Activated B cell treated with CpG ODN at 0.5 μM for 24 hours (primary cell): ENCODE measurements at regions not wholly inside any gene's neighbourhood (a gene's known extent, or its start where the extent isn't known, plus 50 kb on each side); places are given as distances from the start of the nearest gene placed in this dataset.

Experiments
- ATAC-seq: fragments of 200-7000 bp; cut with Tn5 transposase; one replicate; pipeline ENCODE4 v1.10.0; 2021; ENCODE audit warnings: low read depth, mild to moderate bottlenecking, moderate library complexity
- CTCF ChIA-PET: fragments of 350-600 bp; sonication (Branson Sonifier 250); formaldehyde crosslinking; loops from one replicate; lab custom pipeline; 2021; ENCODE audit warnings: antibody characterized with exemption; lab: Charles Lee
- POLR2A ChIA-PET: fragments of 350-600 bp; sonication (Branson Sonifier 250); formaldehyde crosslinking; loops from one replicate; lab custom pipeline; 2021; ENCODE audit warnings: antibody characterized with exemption; lab: Charles Lee
- DNase-seq: peaks from one replicate; pipeline ENCODE4 v3.0.0; 2022
- H3K27ac Mint-ChIP-seq: one replicate; pipeline ENCODE4 v1.8.0; 2020; ENCODE audit warnings: mixed read lengths
- H3K27me3 Mint-ChIP-seq: one replicate; pipeline ENCODE4 v1.8.0; 2021; ENCODE audit warnings: mixed read lengths
- H3K36me3 Mint-ChIP-seq: one replicate; pipeline ENCODE4 v1.8.0; 2021; ENCODE audit warnings: low read depth, mixed read lengths
- H3K4me1 Mint-ChIP-seq: one replicate; pipeline ENCODE4 v1.8.0; 2021; ENCODE audit warnings: mixed read lengths
- H3K4me3 Mint-ChIP-seq: one replicate; pipeline ENCODE4 v1.8.0; 2020; ENCODE audit warnings: mild to moderate bottlenecking, mixed read lengths
- H3K9me3 Mint-ChIP-seq: one replicate; pipeline ENCODE4 v1.8.0; 2020; ENCODE audit warnings: mixed read lengths
- intact Hi-C: fragments of 100-400 bp; cut with micrococcal nuclease; formaldehyde crosslinking; loops from one replicate; pipeline ENCODE4 v1.15.1; 2024
- TF ChIP-seq, protein P1 (sequence below): fragments of 200-600 bp; IDR thresholded peaks from one replicate; pipeline ENCODE4 v1.8.0; 2022; ENCODE audit warnings: antibody characterized with exemption, mild to moderate bottlenecking

DNA sequence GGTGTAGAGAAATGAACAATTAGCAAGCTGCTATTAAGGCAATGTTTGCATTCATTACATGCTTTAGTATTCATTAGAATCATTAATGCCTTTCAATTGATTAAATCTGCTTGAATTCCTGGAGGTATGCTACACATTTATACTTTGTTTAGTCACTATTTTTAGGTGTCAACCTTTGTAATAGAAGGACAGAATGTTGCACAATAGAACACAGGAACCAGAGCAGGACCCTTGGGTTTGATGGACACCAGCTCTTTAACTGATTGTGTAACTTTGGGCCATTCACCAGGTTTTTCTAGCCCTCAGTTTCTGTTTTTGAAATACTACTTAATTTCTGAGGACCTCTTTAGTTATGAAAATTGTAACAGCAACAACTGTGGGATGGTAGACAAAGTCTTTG, 317.6 kb upstream of the UMPS start:
- TF ChIP-seq, protein P1, sequence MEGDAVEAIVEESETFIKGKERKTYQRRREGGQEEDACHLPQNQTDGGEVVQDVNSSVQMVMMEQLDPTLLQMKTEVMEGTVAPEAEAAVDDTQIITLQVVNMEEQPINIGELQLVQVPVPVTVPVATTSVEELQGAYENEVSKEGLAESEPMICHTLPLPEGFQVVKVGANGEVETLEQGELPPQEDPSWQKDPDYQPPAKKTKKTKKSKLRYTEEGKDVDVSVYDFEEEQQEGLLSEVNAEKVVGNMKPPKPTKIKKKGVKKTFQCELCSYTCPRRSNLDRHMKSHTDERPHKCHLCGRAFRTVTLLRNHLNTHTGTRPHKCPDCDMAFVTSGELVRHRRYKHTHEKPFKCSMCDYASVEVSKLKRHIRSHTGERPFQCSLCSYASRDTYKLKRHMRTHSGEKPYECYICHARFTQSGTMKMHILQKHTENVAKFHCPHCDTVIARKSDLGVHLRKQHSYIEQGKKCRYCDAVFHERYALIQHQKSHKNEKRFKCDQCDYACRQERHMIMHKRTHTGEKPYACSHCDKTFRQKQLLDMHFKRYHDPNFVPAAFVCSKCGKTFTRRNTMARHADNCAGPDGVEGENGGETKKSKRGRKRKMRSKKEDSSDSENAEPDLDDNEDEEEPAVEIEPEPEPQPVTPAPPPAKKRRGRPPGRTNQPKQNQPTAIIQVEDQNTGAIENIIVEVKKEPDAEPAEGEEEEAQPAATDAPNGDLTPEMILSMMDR, result no peak
- intact Hi-C loops, result no loop called here
- Mint-ChIP-seq H3K27ac (no peak overlapping the region), H3K4me3 (no peak overlapping the region), H3K4me1 (no peaks in the 10 kb centered on the region), H3K36me3 (no peaks in the 10 kb centered on the region), H3K27me3 (peaks cover 6% of the 10 kb centered on the region), H3K9me3 (no peaks in the 10 kb centered on the region)
- DNase-seq, result no peak
- ATAC-seq, result no peak
- POLR2A ChIA-PET, result no interaction called here
- CTCF ChIA-PET, result no interaction called here

DNA sequence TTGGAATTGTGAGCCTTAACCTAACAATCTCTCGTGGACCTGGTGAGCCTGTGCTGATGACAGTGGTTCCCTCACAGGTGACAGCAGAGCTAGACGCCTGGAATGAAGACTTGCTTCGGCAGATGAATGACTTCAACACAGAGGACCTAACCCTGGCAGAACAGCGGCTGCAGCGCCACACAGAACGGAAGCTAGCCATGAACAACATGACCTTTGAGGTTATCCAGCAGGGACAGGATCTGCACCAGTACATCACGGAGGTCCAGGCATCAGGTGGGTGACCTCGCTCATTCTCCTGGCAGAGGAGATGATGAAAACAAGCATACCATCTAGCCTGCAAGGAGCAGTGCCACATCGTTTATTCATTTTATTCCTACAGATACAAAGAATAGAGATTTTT, 316.9 kb upstream of the UMPS start:
- no peak overlapping the region for H3K27ac Mint-ChIP-seq
- no peaks in the 10 kb centered on the region for H3K9me3 Mint-ChIP-seq
- TF ChIP-seq, protein P1, result no peak
- no peak for ATAC-seq
- intact Hi-C loops, result no loop called here
- ChIA-PET POLR2A (no interaction called here), CTCF (no interaction called here)
- H3K27me3 Mint-ChIP-seq, result peaks cover 4% of the 10 kb centered on the region
- no peaks in the 10 kb centered on the region for H3K36me3 Mint-ChIP-seq
- H3K4me1 Mint-ChIP-seq, result no peaks in the 10 kb centered on the region
- DNase-seq, result no peak
- H3K4me3 Mint-ChIP-seq, result no peak overlapping the region

DNA sequence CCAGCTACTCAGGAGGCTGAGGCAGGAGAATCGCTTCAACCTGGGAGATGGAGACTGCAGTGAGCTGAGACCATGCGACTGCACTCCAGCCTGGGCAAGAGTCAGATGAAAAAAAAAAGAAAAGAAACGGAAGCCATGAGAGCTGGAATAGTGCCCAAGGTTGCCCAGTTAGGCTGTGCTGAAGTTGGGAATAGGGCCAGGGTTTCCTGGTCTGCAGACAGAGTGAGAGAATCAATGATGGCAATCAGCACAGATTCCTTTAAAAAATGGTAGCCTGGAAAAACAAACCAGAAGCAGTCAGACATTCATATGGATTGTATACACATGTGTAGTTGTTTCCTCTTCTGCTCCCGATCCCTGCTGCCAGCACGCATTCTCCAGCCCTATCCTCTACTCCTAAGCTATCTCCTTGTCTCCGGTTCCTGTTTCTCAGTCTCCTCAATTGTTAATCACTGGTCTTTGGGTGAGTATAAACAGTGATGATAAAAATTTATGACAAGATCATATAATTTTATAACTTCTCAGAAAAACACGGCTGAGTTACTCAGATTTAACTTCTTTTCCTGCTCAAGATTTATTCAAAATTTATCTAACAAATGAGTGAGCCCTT, 316.2 kb upstream of the UMPS start:
- Mint-ChIP-seq H3K4me3 (no peak overlapping the region), H3K27ac (no peak overlapping the region), H3K9me3 (no peaks in the 10 kb centered on the region), H3K36me3 (no peaks in the 10 kb centered on the region), H3K4me1 (no peaks in the 10 kb centered on the region), H3K27me3 (peaks cover 2% of the 10 kb centered on the region)
- ATAC-seq (no peak), DNase-seq (no peak)
- TF ChIP-seq, protein P1, result no peak
- CTCF ChIA-PET, result no interaction called here
- intact Hi-C loops, result no loop called here
- POLR2A ChIA-PET, result no interaction called here

DNA sequence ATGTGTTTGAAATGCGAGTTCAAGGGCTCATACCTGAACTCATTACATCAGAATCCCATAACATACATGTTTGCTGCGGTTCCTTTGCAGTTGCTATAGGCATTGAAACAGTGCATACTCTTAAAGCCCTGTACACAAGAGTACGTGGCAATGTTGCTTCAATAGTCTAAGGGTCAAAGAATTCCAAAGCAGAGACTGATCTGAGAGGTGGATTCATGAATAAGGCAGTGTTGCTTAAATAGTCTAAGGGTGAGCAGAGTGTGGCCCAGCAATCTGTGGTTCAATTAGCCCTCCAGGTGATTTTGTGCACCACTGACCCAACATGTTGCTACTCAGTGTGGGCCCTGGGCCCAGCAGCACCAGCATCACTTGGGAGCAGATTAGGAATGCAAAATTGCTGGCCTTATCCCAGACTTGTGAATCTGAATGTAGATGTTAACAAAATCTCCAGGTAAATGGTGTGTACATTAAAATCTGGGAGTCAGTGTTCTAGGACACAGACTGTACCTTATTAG, 314.7 kb upstream of the UMPS start:
- H3K36me3 Mint-ChIP-seq, result no peaks in the 10 kb centered on the region
- no peak for DNase-seq
- H3K9me3 Mint-ChIP-seq, result no peaks in the 10 kb centered on the region
- peaks cover 2% of the 10 kb centered on the region for H3K27me3 Mint-ChIP-seq
- H3K4me1 Mint-ChIP-seq, result no peaks in the 10 kb centered on the region
- TF ChIP-seq, protein P1, result no peak
- CTCF ChIA-PET, result no interaction called here
- intact Hi-C loops, result no loop called here
- POLR2A ChIA-PET, result no interaction called here
- no peak overlapping the region for H3K27ac Mint-ChIP-seq
- ATAC-seq, result no peak
- no peak overlapping the region for H3K4me3 Mint-ChIP-seq

DNA sequence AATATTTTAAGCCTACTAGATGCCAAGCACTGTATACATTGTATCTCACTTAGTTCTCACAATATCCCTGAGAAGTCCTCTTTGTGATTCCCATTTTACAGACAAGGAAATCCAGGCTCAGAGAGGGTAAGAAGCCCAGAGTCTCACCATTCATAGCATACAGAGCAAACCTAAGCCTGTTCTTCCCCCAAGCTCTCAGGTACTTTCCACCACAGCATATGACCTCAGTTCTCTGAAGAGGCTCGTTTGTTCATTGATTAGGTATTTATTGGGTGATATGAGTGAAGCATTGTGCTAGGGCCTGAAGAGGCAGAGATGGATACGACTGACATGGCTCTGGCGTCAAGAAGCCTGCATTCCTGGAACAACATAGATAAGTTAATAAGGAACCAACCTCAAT, 310.9 kb upstream of the UMPS start:
- H3K9me3 Mint-ChIP-seq, result no peaks in the 10 kb centered on the region
- H3K36me3 Mint-ChIP-seq, result no peaks in the 10 kb centered on the region
- no peaks in the 10 kb centered on the region for H3K4me1 Mint-ChIP-seq
- CTCF ChIA-PET, result no interaction called here
- no peak overlapping the region for H3K4me3 Mint-ChIP-seq
- H3K27ac Mint-ChIP-seq, result no peak overlapping the region
- H3K27me3 Mint-ChIP-seq, result no peaks in the 10 kb centered on the region
- DNase-seq (no peak), ATAC-seq (no peak)
- TF ChIP-seq, protein P1, result no peak
- intact Hi-C loops, result no loop called here
- POLR2A ChIA-PET, result no interaction called here
